NCI-H345 (cell line): ENCODE measurements at regions not wholly inside any gene's neighbourhood (a gene's known extent, or its start where the extent isn't known, plus 50 kb on each side); places are given as distances from the start of the nearest gene placed in this dataset.
"Not testable (repeated sequence)": the region's sequence is repeated elsewhere in the genome, so short reads cannot be mapped to it uniquely, and the experiment has no call there.

Source experiments
- DNase-seq: peaks from one replicate; lab custom pipeline; 2025; lab: John Stamatoyannopoulos, UW

DNA sequence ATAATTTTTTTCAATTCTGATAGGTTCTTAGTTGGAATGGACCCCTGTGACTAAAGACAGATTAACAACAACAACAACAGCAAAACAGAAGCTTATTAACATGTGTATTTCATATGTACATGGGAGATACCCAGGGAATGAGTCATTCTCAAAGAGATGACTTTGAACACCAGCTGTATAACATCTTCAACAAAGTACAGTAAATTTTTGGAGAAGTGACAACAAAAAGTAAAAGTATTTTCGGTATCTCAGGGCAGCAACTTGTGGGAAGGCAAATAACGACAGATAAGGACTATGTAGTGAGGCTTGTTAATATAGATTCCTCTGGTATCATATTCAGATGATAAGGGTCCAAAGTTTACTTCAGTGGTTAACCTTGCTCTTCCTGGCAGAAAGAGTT, 573.4 kb upstream of the RAG2 start:
- no peak for DNase-seq

DNA sequence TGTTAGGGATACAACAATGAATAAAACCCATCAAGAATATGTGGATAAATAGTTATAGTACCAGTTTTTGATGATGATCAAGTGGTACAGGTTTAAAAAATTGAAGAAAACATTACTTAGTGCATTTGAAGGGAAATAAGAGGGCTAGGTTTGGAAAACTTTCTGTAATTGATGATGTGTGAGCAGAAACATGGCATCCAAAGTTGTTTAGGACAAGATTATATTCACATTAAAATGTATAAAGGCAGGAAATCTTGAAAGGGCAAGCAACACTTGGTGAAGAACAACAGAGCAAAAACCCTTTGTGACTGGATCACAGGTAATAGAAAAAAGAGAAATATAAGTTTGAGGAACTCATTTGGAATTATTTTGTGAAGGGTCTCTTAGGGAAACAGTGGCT, 572.3 kb upstream of the RAG2 start:
- DNase-seq, result no peak

DNA sequence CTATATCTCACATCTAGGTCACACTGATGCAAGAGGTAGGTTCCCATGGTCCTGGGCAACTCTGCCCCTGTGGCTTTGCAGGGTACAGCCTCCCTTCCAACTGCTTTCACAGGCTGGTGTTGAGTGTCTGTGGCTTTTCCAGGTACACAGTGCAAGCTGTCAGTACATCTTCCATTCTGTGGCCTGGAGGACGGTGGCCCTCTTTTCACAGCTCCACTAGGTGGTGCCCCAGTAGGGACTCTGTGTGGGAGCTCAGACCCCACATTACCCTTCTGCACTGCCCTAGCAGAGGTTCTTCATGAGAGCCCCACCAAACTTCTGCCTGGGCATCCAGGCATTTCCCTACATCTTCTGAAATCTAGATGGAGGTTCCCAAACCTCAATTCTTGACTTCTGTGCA, 547.4 kb upstream of the RAG2 start:
- DNase-seq, result not testable (repeated sequence)

DNA sequence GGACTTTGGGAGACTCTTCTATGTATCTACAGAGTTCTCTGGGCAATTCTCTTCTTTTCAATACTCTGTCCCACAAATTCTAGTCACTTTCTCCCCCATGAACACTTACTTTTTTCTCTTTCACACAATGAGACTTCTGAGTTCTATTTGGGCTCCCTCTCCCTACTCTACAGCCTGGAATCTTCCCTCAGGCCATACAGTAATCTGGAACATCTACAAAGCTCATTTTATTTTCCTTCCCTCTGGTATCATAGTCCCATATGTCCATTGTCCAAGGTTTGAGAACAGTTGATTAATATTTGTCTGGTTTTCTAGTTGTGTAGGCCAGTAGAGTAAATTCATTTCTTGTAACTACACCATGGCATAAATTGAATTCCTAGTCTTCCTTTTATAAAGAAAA, 544.6 kb upstream of the RAG2 start:
- no peak for DNase-seq

DNA sequence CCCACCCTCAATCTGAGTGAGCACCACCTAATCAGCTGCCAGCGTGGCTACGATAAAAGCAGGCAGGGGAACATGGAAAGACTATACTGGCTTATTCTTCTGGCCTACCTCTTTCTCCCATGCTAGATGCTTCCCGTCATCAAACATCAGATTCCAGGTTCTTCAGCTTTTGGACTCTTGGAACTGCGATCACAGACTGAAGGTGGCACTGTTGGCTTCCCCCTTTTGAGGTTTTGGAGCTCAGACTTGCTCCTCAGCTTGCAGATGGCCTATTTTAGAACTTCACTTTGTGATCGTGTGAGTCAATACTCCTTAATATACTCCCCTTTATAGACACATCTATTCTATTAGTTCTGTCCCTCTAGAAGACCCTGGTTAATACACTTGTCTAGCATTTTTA, 543.7 kb upstream of the RAG2 start:
- no peak for DNase-seq

DNA sequence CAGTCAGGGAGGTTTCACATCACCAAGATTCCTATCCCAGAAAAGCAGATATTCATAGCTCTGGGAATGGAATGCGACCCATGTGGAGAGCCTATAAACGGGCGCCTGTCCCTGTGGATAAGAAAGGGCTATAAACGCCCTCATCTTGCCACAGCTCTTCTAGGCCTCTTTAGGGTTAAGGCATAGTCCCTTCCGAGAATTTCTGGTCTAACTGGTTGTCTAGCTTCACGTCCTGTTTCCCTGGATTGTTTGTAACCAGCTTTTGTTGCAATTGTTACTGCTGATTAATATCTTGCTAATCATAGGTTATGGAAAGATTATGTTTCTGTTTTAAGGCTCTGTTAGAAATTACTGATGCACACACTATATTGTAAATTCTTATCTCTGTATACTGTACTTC, 537.6 kb upstream of the RAG2 start:
- not testable (repeated sequence) for DNase-seq

DNA sequence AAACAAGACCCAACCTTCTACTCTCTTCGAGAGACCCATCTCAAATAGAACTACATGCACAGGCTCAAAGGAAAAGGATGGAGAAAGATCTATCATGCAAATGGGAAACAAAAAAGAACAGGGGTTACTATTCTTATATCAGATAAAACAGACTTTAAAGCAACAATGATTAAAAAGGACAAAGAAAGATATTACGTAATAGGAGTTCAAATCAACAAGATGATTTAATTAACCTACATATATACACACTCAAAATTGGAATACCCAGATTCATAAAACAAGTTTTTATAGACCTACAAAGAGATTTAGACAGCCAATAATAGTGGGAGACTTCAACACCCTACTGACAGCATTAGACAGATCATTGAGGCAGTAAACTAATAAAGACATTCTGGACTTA, 536.6 kb upstream of the RAG2 start:
- no peak for DNase-seq

DNA sequence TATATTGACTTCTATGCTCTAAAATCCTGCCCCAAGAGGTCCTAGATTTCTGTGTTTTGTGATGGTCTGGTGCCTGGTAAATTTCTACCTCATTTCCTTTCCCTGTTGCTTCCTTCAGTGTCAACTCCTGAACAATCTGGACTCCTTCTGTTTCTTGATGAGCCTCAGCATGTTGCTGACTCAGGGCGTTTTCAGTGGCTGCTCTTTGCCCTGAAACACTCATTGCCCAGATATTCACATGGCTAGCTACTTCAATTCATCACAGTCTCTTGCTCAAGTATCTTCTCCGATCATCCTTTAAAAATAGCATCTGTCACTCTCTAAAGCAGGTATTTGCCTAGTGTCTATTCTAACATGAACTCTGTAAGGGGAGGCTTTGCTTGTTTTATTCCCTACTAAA, 526.3 kb upstream of the RAG2 start:
- no peak for DNase-seq

DNA sequence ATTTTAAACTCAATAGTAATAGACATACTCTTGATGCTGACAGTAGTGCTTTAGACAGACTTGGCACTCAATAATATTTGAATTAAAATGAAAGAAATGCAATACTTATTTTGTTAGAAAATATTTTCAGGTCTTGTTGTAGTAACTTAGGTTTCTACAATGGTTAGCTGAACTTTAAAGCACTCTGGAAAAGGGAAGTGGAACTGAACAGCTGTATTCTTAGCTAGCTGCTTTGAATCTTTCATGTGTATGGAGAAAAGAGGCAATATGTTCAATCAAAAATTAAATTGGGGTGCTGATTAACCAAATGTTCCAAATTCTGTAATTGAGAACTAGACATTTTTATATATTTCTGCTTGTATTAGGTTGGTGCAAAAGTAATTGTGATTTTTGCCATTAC, 517.9 kb upstream of the RAG2 start:
- no peak for DNase-seq

DNA sequence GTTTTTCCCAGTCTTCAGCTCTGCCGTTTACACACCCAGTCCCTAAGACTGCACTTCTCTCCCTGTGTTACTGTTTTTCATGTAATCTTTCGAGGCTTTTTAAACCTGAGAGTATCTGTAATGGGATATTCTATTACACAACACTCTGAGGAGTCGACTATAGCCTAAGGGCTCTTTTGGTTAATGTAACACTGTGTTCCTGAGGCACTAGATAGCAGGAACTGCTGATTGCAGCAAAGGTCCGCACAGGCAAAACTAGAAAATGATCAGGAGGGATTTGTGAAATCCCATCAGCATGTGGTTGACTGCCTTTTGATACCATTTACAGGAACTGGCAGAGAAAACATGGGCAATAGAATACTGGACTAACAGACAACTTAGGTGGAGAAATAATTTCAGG, 512.3 kb upstream of the RAG2 start:
- DNase-seq, result no peak

DNA sequence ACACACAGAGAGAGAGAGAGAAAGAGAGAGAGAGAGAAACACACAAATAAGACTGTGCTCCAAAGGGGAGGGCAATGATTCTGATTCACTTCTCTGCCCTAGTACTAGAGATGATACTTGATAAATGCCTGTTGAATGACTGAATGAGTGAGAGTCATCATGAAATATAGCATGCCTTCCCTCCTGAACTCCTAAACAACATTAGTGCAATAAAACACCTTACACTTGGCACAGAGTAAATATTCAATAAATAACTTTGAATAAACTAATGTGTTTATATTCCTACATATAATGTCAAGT, 511.2 kb upstream of the RAG2 start:
- no peak for DNase-seq

DNA sequence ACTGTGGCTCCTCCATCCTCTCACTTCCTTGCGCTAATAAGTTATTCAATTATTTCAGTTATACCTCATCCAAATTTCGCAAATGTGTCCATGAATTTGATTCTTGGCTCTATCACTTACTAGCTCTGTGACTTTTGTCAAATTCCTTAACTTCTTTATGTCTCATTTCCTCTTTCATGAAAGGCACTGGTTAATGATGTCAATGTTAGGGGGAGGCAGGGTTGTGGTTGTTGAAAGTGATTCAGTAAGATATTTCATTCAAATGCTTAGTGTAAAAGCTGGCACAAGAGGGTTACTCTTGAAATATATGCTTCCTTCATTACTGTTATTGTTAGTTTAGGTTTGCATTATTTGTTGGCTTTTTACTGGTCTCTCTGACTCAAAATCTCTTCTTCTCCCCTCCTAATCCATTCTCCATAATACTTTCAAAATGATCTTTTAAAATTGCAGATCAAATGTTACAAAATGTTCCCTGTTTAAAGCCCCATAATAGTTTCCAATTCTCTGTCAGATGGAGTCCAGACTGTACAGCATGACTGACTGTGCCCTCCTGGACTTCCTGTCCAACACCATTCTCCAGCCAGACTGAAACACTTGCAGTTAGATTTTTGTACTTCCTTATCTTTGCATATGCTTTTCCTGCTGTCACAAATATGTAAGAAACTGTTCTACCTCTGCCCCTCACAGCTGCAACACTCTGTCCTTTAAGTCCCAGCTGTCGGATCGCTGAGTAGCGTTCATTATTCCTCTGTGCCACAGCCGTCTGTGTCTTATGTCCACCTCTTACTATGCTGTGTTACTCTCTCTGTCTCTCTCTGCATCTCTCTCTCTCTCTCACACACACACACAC, 510.6 kb upstream of the RAG2 start:
- DNase-seq, result no peak

DNA sequence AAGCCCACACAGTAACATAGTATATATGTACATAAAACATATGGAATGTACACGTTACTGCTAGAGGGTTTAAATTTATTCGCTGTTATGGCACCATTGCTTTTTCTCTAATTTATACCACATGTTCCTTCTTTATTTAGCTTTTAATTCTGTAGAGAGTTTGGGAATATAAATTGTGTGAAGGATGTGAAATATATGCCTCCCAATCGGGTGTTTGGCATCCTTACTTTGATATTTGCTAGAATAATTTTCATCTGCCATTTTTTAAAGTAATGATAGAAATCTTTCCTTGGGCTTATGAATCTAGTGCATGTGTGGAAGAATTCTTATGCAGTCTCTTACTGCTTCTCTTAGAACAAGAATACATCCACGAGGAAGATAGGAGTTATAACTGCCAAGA, 509.8 kb upstream of the RAG2 start:
- DNase-seq, result no peak

DNA sequence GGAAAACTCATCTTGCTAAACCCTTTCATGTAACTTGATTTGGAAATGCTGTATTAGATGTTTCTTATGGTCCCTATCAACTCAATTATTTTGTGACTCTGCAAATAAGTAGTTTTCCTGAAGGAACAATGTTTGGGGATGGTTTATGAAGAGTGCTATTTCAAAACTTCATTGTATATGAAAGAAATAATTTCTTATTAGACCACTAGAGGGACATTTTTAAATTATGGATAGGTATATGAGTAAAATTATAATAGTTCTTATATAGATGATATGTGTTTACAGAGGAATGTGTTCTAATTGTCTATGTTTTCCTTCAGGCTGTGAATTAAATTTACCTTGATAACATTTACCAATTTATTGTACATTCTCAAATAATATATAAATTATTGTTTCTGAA, 509.4 kb upstream of the RAG2 start:
- DNase-seq, result no peak

DNA sequence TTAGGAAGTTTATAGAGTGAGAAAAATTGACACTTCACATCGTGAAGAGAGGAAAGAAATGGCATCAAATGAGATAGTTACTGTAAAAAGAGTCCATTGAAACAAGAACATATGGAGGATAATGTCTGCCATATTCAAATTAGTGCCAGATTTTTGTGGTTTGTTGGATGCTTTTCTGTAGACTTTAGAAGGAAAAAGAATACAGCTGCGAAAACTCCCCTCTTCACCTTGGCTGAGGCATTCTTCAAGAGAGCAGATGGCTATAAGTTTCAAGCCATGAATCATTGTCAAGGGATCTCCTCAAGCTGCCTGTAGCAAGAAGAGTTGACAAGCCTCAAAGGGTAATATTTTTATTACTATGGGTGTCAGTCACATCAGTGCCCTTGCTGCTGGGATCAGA, 507.4 kb upstream of the RAG2 start:
- no peak for DNase-seq

DNA sequence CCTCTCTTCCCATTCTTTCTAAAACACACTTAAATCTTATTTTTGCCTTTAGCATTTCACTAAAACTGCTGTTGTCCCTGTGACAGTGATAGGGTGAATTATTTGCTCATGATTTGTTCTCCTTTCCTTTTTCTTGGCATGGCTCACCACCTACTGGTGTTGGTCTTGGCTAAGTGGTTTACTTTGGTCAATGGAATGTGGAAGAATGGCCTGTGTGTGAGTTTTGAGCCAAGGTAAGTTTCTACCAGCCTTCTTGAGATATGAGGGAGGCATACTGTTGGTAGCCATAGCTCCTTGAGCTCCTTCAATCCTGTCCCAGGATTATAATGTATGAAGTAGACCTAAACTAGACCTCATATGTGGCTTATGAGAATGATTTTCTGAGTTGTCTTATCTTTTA, 506.3 kb upstream of the RAG2 start:
- no peak for DNase-seq

DNA sequence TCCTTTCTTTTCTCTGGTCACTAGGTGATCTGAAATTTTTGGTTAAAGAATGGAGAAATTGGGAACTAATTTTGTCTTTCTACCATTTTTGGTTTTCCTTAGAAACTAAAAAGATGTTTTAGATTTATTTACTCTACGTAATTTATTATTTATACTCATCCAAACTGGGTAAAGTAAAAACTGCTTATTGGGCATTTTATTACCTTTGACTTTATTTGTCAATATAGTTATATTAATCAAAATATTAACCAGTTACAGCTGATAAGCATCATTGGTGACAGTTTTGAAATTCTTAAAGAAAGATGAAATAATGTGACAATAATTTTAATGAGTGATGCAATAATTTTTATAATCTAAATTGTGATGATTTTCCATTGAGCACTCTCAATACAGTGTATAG, 502.0 kb upstream of the RAG2 start:
- DNase-seq, result no peak

DNA sequence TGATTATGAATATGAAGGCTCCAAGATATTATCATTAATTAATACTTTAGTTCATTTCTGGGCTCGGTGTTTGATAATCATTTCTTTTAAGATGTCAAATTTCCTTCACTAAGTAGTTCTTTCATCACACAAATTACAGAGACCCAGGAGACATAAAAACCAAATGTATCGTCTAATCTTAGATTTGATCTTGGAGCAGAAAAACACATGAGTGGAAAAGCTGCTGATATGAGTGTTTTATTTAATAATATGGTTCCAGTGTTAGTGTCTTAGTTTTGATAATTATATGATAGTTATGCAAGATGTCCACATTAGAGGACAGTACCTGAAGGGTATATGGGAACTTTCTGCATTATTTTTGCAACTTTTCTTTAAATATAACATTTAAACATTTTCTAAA, 494.5 kb upstream of the RAG2 start:
- DNase-seq, result no peak

DNA sequence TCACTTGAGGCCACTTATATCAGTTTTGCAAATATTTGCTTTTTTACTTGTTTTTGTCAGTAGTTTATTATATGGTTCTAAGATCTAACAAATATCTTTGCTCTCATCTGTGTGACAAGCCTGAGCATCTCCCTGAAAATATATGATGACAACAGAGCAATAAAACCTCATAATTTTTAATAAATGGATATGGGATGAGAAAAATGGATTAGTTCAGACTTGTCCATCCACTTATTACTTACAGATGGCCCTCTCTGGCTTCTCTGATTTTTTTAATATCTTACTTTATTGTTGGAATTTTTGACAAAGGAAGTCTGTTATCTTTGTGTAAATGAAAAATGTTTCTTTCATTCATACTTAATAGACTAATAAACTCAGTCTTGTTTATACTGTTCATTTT, 491.4 kb upstream of the RAG2 start:
- no peak for DNase-seq

DNA sequence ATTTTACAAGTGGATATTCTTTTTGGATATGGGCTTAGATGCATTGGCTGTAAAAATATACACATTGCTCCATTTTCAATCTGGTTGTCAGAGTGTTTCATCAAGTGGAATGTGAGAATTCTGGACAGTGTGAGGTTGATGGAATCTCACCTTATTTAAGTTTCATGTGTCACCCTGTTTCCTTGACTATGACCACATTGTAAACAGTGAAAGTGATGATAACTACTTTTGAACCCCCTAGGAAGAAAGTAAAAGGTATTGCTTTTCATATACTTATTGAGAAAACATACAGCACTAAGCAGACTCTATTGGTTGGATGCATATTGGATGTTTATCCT, 490.5 kb upstream of the RAG2 start:
- no peak for DNase-seq

DNA sequence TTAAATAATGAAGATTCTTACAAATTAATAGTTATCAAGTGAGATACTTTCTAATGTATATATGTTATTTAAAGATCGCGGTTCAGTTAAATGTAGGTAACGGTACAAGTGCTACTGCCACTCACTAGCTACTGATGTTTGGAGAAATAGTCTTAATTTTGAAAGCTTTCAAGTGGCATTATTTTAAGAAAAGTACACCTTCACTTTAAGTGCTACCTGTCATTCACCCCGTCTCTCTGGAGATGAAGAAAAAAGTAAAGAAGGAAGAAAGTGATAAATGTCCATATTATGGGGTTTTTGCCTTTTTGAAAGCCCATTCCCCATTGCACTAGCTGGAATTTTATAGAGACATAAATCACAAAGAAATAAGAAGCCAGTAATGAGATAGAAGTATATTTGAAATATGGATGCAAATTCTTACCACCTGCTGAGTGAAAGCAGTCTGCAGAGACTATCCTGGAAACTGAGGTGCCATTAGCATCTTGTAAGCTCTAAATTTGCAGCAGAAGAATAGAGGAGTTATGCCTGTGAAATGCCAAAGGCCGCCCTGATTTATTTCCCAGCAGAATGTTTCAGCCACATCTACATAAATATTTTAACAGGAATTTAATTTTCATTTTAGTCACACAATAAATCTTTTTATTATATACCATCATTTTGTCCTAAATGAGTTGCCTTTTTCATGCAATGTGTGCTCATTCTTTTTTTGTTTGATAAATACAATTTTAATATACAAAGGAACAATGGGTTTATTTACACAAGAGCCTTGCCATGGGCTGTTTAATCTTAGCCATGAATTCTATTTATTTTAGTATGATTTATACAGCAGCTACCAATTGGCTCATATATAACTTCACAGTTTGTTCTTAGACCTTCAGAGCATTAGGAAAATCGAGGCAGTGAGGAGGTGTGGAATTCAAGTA, 489.9 kb upstream of the RAG2 start:
- DNase-seq, result no peak

DNA sequence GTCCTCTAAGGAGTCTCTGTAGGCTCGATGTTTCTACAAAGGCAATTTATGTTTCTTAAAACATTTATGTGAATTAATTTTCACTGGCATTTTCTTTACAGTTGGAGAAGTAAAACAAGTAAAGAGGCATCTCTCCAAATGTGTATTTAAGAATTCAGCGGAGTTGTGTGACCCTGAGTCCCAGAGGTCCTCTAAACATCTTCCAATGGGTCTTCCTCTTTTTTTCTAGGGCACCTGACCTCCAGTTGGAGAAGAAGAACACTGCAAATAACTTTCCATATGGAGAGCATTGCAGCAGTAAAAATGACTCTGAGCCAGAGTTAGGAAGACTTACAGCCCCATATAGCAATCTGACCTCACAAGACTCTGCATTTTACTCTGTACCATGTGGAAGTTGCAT, 480.5 kb upstream of the RAG2 start:
- no peak for DNase-seq

DNA sequence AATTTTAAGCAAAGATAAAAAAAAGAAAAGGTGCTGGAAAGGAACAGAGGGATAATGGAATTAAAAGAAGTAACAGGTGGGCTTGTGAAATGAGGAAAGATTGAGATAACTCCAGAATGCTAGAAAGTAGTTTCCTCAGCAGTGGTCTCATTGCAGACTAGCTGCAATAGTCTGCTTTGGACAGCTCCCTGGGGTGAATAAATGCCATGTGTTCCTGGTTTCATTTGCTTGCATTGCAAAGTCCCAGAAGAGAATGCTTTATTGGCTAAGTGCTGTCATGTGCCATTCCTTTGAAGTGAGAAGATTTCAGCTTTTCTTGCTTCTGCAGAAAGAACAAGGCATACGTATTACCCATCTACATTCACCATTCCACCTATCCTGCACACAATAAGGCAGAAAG, 478.8 kb upstream of the RAG2 start:
- no peak for DNase-seq

DNA sequence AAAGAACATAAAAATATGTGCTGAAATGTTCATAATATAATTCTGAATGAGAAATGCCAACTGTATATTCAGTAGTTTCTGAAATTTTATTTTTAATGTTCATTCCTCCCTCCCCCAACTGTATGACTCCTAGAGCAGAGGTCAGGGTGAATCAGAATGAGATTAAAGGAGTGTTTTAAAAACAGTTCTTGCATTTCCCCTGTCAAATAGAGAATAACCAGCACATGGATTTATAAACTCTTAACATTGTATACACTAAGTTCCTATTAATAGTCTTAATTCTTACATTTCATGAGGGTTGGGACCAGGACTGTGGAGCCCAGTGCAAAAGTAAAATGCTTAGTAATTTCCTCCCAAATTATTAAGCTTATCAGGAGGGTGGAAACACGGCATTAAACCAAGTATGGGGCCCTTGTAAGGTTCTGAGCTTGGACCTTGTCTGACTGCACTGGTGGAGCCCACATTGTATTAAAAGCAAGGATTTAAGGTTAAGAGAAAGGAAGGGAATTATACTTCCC, 474.6 kb upstream of the RAG2 start:
- no peak for DNase-seq
